ENCODE measurements at regions not wholly inside any gene's neighbourhood (a gene's known extent, or its start where the extent isn't known, plus 50 kb on each side); places are given as distances from the start of the nearest gene placed in this dataset.
"Not testable (repeated sequence)": the region's sequence is repeated elsewhere in the genome, so short reads cannot be mapped to it uniquely, and the experiment has no call there.

DNA sequence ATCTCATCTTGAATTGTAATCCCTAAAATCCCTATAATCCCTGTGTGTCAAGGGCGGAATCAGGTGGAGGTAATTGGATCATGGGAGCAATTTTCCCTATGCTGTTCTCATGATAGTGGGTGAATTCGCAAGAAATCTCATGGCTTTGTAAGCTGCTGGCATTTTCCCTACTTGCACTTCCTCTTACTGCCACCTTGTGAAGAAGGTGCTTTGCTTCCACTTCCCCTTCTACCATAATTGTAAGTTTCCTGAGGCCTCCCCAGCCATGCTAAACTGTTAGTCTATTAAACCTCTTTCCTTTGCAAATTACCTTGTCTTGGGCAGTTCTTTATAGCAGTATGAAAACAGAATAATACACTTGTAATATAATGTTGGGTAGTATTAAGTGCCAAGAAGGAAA is 1087.4 kb upstream of the SLIT2 start:
- ATAC-seq: no peak
- no peaks in the 10 kb centered on the region for H3K9me3 ChIP-seq
- no peaks in the 10 kb centered on the region for H3K36me3 ChIP-seq
- H3K4me3 ChIP-seq: no peak overlapping the region
- no peaks in the 10 kb centered on the region for H3K27me3 ChIP-seq
- TF ChIP-seq EP300 (IDR thresholded peaks at IDR 0.05): no peak
- TF ChIP-seq, protein P1, sequence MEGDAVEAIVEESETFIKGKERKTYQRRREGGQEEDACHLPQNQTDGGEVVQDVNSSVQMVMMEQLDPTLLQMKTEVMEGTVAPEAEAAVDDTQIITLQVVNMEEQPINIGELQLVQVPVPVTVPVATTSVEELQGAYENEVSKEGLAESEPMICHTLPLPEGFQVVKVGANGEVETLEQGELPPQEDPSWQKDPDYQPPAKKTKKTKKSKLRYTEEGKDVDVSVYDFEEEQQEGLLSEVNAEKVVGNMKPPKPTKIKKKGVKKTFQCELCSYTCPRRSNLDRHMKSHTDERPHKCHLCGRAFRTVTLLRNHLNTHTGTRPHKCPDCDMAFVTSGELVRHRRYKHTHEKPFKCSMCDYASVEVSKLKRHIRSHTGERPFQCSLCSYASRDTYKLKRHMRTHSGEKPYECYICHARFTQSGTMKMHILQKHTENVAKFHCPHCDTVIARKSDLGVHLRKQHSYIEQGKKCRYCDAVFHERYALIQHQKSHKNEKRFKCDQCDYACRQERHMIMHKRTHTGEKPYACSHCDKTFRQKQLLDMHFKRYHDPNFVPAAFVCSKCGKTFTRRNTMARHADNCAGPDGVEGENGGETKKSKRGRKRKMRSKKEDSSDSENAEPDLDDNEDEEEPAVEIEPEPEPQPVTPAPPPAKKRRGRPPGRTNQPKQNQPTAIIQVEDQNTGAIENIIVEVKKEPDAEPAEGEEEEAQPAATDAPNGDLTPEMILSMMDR (IDR thresholded peaks at IDR 0.05): no peak
- no peak for TF ChIP-seq POLR2A (IDR thresholded peaks at IDR 0.05)
- no peak for TF ChIP-seq POLR2AphosphoS5 (IDR thresholded peaks at IDR 0.05)
- H3K4me1 ChIP-seq: no peaks in the 10 kb centered on the region
- no peak overlapping the region for H3K27ac ChIP-seq
- WGBS, 2 donors (ENCODE audit: low coverage in 1 of 2): 94 to 100% methylated on average over 2 of the region's 2 CpGs

DNA sequence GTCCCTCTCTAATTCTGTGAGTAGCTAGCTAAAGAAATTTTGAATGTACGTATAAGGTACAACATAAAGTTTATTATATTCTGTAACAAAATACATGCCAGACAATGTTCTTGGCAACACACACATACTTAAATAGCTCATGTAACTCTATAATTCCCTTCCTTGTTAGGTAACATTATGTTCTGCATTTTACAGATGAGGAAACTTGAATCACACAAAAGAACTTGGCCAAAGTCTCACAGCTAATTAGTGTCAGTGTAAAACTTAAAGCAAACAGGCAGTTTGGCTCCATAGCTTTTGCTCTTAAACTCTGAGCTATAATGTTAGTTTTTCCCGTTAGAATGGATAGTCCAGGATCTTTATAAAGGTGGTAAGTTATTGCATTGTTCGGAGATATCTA is 1091.8 kb upstream of the SLIT2 start:
- Histone ChIP-seq H3K4me3 (no peak overlapping the region), H3K27me3 (no peaks in the 10 kb centered on the region), H3K36me3 (no peaks in the 10 kb centered on the region), H3K9me3 (peaks cover 0 to 20% (median 0%) of the 10 kb centered on the region in 3 donors), H3K27ac (no peak overlapping the region), H3K4me1 (no peaks in the 10 kb centered on the region)
- no peak for TF ChIP-seq EP300 (IDR thresholded peaks at IDR 0.05)
- TF ChIP-seq, protein P1 (IDR thresholded peaks at IDR 0.05): no peak
- no peak for ATAC-seq
- 56 to 62% methylated on average over 3 of the region's 3 CpGs for WGBS, 2 donors (ENCODE audit: low coverage in 1 of 2)

DNA sequence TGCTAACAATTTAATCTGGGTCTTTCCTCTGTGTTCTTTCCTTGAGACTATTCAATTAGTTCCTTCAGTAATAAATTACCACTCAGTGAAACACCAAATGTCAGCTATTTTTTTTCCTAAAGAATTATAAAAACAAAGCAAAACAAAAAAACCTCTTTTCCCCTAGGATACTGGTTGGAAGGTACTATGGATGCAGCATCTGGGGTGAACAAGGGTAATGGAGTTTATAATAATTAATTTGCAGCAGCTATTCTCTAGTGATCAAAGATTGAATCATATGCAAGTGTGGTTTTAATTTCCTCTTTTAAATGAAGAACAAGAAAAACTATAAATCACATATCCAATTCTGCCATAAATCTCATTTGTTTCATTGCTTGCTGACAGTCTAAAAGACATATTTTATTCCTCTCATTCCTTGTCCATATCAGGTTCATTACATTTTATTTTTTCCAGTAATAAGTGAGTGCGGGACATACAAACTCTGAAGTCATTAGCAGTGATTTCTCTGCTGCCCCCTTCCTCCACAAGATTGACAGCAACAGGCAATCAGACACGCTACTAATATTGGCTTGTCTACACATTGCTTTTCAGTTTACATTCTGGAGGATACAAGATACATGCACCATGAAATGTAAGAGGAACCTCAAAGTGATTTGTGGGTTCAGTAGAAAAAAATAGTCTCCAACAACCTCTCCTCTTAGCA is 1093.4 kb upstream of the SLIT2 start:
- Histone ChIP-seq H3K4me1 (no peaks in the 10 kb centered on the region), H3K27me3 (no peaks in the 10 kb centered on the region), H3K36me3 (no peaks in the 10 kb centered on the region), H3K27ac (no peak overlapping the region), H3K9me3 (peaks cover 0 to 26% (median 0%) of the 10 kb centered on the region in 3 donors), H3K4me3 (no peak overlapping the region)
- ATAC-seq: no peak
- TF ChIP-seq, protein P1 (IDR thresholded peaks at IDR 0.05): no peak
- no peak for TF ChIP-seq POLR2AphosphoS5 (IDR thresholded peaks at IDR 0.05)
- no peak for TF ChIP-seq POLR2A (IDR thresholded peaks at IDR 0.05)
- TF ChIP-seq EP300 (IDR thresholded peaks at IDR 0.05): no peak
- 76 to 90% methylated on average over 2 of the region's 2 CpGs for WGBS, 2 donors (ENCODE audit: low coverage in 1 of 2)

DNA sequence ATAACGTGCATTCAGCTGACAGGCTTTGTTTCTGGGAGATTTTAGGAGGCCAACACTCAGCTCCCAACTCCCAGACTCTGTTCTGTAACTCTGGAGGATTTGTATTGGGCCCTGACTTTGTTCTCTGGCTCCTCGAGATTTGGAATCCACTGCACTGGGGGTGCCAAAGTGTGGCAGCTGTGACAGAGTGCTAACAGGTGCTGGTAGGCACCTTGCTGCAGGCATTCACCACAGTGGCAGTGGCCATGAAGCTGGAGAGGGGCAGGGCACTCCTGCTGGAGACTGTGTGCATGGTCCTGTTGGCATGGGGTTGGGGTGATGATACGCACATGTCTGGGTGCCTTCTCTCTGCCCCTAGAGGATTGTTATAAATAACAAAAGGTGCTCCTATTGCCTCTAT is 1094.9 kb upstream of the SLIT2 start:
- Histone ChIP-seq H3K27ac (no peak overlapping the region), H3K4me3 (no peak overlapping the region), H3K4me1 (no peaks in the 10 kb centered on the region), H3K27me3 (no peaks in the 10 kb centered on the region), H3K9me3 (peaks cover 0 to 26% (median 0%) of the 10 kb centered on the region in 3 donors), H3K36me3 (no peaks in the 10 kb centered on the region)
- WGBS, 2 donors (ENCODE audit: low coverage in 1 of 2): 93 to 100% methylated on average over 1 to 2 of the region's 3 CpGs
- no peak for TF ChIP-seq POLR2AphosphoS5 (IDR thresholded peaks at IDR 0.05)
- TF ChIP-seq POLR2A (IDR thresholded peaks at IDR 0.05): no peak
- TF ChIP-seq, protein P1 (IDR thresholded peaks at IDR 0.05): no peak
- TF ChIP-seq EP300 (IDR thresholded peaks at IDR 0.05): no peak
- ATAC-seq: no peak

DNA sequence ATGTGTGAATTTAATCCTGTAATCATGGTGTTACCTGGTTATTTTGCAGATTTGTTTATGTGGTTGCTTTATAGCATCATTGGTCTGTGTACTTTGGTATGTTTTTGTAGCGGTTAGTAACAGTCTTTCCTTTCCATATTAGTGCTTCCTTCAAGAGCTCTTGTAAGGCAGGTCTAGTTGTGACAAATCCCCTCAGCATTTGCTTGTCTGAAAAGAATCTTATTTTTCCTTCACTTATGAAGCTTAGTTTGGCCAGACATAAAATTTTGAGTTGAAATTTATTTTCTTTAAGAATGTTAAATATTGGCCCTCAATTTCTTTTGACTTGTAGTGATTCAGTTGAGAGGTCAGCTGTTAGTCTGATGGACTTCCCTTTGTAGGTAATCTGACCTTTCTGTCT is 1096.1 kb upstream of the SLIT2 start:
- TF ChIP-seq POLR2A (IDR thresholded peaks at IDR 0.05) (no peak), POLR2AphosphoS5 (IDR thresholded peaks at IDR 0.05) (no peak), EP300 (IDR thresholded peaks at IDR 0.05) (no peak)
- TF ChIP-seq, protein P1 (IDR thresholded peaks at IDR 0.05): no peak
- WGBS, 2 donors (ENCODE audit: low coverage in 1 of 2): 100% methylated on average over 1 of the region's 1 CpG
- ATAC-seq: no peak
- Histone ChIP-seq H3K9me3 (peaks cover 0 to 26% (median 0%) of the 10 kb centered on the region in 3 donors), H3K4me3 (no peak overlapping the region), H3K4me1 (no peaks in the 10 kb centered on the region), H3K36me3 (no peaks in the 10 kb centered on the region), H3K27ac (no peak overlapping the region), H3K27me3 (no peaks in the 10 kb centered on the region)

DNA sequence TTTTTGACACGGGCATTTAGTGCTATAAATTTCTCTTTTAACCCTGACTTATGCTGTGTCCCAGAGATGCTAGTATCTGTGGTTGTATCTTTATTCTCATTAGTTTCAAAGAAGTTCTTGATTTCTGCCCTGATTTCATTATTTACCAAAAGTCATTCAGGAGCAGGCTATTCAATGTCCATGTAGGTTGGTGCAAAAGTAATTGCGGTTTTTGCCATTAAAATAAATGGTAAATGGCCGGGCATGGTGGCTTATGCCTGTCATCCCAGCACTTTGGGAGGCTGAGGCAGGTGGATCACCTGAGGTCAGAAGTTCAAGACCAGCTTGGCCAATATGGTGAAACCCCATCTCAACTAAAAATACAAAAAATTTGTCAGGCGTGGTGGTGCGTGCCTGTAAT is 1097.4 kb upstream of the SLIT2 start:
- not testable (repeated sequence) for ATAC-seq, H3K27ac ChIP-seq, H3K4me3 ChIP-seq, H3K27me3 ChIP-seq, H3K4me1 ChIP-seq, H3K36me3 ChIP-seq
- peaks cover 0 to 26% (median 0%) of the 10 kb centered on the region in 3 donors for H3K9me3 ChIP-seq
- 75 to 96% methylated on average over 3 to 4 of the region's 5 CpGs for WGBS, 2 donors (ENCODE audit: low coverage in 1 of 2)
